Skin epidermis (tissue), 12 donors: ENCODE measurements at regions not wholly inside any gene's neighbourhood (a gene's known extent, or its start where the extent isn't known, plus 50 kb on each side); places are given as distances from the start of the nearest gene placed in this dataset.

ENCODE experiments used
- H3K27ac ChIP-seq, 21 experiments: fragments of 200-600 bp; sonication (generic) in 11 of 21; one replicate each; pipeline ENCODE4 v1.5.0; 2020; ENCODE audit warnings: mild to moderate bottlenecking in 3 of 21, inconsistent platforms in 2 of 21, moderate library complexity in 2 of 21
- H3K4me3 ChIP-seq, 7 experiments: fragments of 200-600 bp; sonication (generic) in 2 of 7; one replicate each; pipeline ENCODE4 v1.5.0; 2020; ENCODE audit warnings: inconsistent platforms in 2 of 7, mild to moderate bottlenecking in 2 of 7, moderate library complexity in 1 of 7

DNA sequence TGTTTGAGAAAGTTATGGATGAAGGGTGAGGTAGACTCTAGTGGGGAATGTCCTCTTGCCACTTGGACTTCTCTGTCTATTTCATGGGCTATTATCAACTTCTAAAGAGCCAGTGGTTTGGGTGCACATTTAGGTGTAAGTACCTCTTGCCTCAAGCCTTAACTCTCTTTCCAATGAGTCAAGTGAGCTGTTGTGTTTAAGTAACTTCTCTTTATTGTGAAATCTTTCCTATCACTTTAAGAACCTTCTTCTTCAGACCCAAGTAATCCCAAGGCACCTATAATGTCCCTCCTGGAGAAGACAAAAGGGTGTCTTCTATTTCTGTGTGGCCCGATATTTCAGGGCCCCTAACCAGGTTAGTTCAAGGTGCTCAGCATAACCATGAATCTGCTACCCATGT, 90.5 kb upstream of the VPREB1 start:
- no peak overlapping the region for H3K4me3 ChIP-seq

GRCh38 chr22:22151308-22151707, 93.3 kb upstream of the VPREB1 start:
- no peak overlapping the region for H3K27ac ChIP-seq
- no peak overlapping the region for H3K4me3 ChIP-seq

More for the DNA sequence above, 90.5 kb upstream of the VPREB1 start:
- no peak overlapping the region for H3K27ac ChIP-seq

- H3K4me3 ChIP-seq: no peak overlapping the region
- H3K27ac ChIP-seq: no peak overlapping the region
Measured at GRCh38 chr22:22150457-22150856, 94.1 kb upstream of the VPREB1 start.

DNA sequence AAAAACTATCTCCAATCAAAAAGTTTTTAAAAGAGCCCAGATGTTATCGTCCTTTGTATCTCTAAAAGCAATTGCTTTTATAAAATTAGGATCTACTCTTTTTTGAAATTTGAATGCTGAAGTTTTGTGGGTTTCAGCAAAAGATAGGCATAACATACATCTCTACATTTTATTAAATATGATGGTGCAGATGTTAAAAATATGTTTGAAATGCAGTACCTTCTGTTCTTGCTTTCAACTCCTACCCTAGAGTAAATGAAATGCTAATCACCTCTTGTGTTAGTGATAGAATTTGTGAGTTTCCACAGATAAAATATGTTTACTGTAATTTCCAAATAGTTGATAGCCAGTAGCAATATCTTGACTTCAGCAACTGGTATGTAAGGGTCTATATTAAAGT, 95.7 kb upstream of the VPREB1 start:
- no peak overlapping the region for H3K27ac ChIP-seq
- no peak overlapping the region for H3K4me3 ChIP-seq

- Histone ChIP-seq H3K27ac (no peak overlapping the region), H3K4me3 (no peak overlapping the region)
Measured at GRCh38 chr22:22144858-22145257, 99.7 kb upstream of the VPREB1 start.

DNA sequence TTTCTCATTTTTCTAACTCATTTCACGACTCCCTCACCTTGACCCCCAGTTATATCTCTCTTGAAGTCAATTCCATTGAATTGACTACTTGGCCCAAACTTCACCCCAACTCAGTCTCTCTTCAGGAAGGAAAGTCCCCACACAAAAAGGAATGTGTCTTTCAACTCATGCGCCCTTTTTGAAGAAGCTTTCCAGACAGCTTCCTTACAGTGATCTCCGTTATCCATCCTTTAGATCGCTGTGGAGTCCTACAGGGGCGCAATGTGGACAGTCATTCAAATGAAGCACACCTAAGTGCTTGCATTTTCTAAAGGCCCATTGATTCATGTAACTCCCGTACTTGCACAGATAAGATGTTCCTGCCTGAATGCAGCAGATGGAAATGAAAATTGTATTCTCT, 101.1 kb upstream of the VPREB1 start:
- H3K4me3 ChIP-seq: no peak overlapping the region

DNA sequence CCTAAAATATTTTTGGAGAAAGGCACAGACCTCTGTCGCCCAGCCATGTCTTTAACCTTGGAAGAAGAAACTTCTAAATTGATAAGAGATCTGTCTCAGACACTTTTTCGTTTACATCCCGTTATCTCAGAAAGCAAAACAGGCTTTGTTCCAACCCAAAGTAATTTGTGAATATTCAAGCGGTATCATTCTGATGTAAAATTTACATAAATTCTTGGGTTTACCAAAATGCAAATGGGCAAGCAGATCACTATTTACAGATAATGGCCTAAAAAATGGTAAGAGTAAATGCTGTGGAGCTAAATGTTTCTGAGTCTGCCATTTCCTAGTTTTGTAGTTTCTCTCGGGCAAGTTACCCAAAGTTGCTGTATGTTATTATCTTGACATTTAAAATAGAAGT, 101.9 kb upstream of the VPREB1 start:
- H3K27ac ChIP-seq: no peak overlapping the region
- no peak overlapping the region for H3K4me3 ChIP-seq

More for the DNA sequence above, 101.1 kb upstream of the VPREB1 start:
- H3K27ac ChIP-seq: no peak overlapping the region

GRCh38 chr22:22141771-22142591, 102.6 kb upstream of the VPREB1 start:
- H3K4me3 ChIP-seq: no peak overlapping the region
- H3K27ac ChIP-seq: no peak overlapping the region

DNA sequence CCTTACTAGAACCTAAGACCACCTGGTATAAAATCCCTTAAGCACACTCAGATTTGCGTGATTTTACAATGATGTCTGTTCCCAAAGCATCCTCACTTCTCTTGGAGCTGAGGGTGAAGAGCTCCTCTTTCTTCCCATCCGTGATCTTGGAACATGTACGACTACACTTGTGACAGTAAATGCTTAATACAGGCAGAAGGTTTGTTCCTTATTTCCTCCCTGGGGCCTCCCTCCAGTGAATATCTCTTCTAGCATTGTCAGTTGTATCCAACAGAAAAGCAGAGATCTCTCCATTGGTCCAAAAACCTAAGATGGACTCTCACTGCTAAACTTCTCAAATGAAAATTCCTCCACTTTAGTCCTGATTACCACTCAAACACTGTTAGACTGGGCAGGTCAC, 103.6 kb upstream of the VPREB1 start:
- H3K27ac ChIP-seq: no peak overlapping the region
- H3K4me3 ChIP-seq: no peak overlapping the region

DNA sequence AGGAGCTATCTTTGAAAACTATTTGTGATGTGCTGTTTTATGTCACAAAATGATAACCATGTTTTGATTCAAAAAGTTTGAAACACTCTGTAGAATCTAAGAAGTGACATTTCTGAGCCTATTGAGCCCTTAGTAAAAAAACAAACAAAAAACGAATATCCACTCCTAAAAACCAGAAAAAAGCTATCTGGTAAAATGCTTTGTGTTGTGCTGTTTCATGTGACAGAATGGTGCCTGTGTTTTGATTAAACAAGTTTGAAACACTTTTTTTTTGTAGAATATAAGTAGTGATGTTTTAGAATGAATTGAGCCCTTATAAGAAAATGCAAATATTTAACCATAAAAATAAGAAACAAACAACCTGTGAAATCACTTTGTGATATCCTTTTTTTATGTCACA, 105.2 kb upstream of the VPREB1 start:
- Histone ChIP-seq H3K27ac (no peak overlapping the region), H3K4me3 (no peak overlapping the region)

DNA sequence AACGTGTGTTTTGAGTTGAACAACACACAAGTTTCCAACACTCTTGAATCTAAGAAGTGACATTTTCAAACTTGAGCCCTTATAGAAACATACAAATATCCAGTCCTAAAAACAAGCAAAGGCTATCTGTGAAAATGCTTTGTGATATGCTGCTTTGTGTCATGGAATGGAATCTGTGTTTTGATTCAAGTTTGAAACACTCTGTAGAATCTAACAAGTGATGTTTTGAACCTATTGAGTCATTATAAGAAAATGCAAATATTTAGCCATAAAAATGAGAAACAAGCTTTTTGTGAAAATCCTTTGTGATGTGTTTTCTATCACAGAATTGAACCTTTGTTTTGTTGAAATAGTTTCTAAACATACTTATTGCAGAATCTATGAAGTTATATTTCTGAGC, 105.7 kb upstream of the VPREB1 start:
- Histone ChIP-seq H3K4me3 (no peak overlapping the region), H3K27ac (no peak overlapping the region)

- Histone ChIP-seq H3K27ac (no peak overlapping the region), H3K4me3 (no peak overlapping the region)
Measured at GRCh38 chr22:22137891-22138290, 106.7 kb upstream of the VPREB1 start.

GRCh38 chr22:22133910-22134309, 110.7 kb upstream of the VPREB1 start:
- Histone ChIP-seq H3K27ac (no peak overlapping the region), H3K4me3 (no peak overlapping the region)

DNA sequence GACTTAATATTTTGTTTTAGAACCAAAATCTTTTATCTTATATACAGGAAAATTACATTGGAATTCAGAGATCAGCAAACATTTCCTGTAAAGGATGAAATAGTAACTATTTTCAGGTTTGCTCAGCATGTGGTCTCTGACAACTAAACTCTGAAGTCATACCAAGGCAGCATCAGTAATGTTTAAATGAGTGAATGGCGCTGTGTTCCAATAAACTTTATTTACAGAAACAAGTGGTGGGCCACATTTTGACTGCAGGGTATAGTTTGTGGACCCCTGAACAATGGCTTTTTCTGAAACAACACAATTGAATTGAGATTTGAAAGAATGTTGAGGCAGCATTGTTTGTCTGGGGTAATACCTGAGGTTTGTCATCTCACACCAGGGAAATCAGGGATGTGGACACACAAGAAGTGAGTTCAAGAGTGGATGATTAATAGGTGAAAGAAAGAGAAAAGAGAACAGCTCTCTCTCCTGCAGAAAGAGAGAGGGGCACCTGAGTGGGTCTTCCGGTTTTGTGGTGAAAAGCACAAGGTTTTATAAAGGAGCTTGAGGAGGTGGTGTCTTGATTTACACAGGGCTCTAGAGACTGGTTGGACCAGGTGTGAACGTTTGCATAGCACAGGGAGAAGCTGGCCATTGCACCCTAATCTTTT, 113.5 kb upstream of the VPREB1 start:
- no peak overlapping the region for H3K4me3 ChIP-seq
- H3K27ac ChIP-seq: no peak overlapping the region

- Histone ChIP-seq H3K4me3 (no peak overlapping the region), H3K27ac (no peak overlapping the region)
Measured at GRCh38 chr22:22129387-22129786, 115.2 kb upstream of the VPREB1 start.

DNA sequence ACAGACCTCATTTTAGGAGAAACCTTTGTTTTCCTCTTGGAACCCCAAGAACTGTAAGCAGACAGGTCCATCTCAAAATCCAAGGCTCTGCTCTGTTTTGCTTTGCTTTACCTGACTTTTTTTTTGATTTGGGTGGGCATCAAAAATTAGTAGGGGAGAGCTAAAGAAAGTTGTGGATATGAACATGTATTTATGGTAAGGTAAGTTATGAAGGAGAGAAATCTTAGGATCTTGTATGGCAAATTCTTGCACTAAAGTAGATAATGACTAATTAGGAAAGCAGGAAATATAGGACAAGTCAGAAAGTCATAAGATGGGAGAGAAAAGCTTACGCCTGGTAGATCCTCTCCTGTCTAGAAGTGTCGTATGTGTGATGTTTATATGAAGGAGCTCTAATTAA, 116.1 kb upstream of the VPREB1 start:
- no peak overlapping the region for H3K27ac ChIP-seq
- no peak overlapping the region for H3K4me3 ChIP-seq

DNA sequence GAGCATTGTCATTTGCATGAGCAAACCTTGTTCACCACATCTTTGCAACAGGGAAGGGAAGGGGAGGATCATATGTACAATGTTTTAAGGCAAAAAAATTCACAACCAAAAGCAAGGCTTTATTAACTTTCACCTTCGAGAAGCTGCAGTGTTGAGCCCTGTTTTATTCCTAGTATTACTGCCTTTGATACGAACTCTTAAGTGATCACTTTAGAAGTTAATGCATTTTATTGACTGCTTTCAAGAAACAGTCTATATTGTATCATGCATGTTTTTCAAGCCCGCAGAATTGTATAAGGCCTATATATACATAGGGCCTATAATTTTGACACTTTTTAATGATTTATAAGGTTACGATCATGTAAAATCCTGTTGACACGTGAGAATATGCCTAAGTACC, 117.5 kb upstream of the VPREB1 start:
- Histone ChIP-seq H3K27ac (no peak overlapping the region), H3K4me3 (no peak overlapping the region)

GRCh38 chr22:22125579-22126468, 118.8 kb upstream of the VPREB1 start:
- Histone ChIP-seq H3K27ac (no peak overlapping the region), H3K4me3 (no peak overlapping the region)

- H3K27ac ChIP-seq: no peak overlapping the region
- no peak overlapping the region for H3K4me3 ChIP-seq
Measured at GRCh38 chr22:22125028-22125578, 119.5 kb upstream of the VPREB1 start.

DNA sequence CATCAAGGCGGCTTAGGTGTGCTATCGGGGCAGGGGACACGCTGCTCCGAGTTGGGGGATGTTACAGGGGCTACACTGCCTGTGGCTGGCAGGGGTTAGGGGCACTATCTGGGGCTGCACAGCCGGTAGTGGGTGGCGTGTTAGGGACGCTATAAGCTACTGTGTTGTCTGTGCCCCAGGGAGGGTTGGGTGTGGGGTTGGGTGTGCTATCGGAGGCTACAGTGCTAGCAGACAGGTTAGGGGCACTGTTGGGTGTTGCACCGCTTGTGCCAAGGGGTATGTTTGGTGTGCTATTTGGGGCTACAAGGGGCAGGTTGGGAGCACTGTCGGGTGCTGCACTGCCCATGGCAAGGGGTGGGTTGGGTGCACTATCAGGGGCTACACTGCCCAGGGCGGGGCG, 120.2 kb upstream of the VPREB1 start:
- Histone ChIP-seq H3K4me3 (no peak overlapping the region), H3K27ac (no peak overlapping the region)
